KBM-7 (cell line): ENCODE measurements at regions not wholly inside any gene's neighbourhood (a gene's known extent, or its start where the extent isn't known, plus 50 kb on each side); places are given as distances from the start of the nearest gene placed in this dataset.
"Not testable (repeated sequence)": the region's sequence is repeated elsewhere in the genome, so short reads cannot be mapped to it uniquely, and the experiment has no call there.

ENCODE experiments used
- DNase-seq: peaks from one replicate; pipeline ENCODE4 v3.0.0-alpha.2; 2015
- in situ Hi-C: fragments of 300-500 bp; cut with MboI; formaldehyde crosslinking; loops from 2 replicates; pipeline ENCODE4 v1.14.3; 2020; ENCODE audit warnings: low sequenced_read_pairs, low pct_unique_long_range_greater_than_20kb, mixed read lengths

GRCh38 chr9:107588393-107588792 is 98.8 kb upstream of the KLF4 start:
- no peak for DNase-seq
- in situ Hi-C loops, result no loop called here

- in situ Hi-C loops, result no loop called here
- DNase-seq, result no peak
These were observed 97.8 kb upstream of the KLF4 start for GRCh38 chr9:107587191-107587963.

- no peak for DNase-seq
- in situ Hi-C loops, result no loop called here
These were observed 96.9 kb upstream of the KLF4 start for GRCh38 chr9:107586493-107586892.

- in situ Hi-C loops, result no loop called here
- no peak for DNase-seq
These were observed 95.9 kb upstream of the KLF4 start for GRCh38 chr9:107585465-107585864.

- in situ Hi-C loops, result no loop called here
- no peak for DNase-seq
These were observed 95.4 kb upstream of the KLF4 start for GRCh38 chr9:107584944-107585343.

GRCh38 chr9:107584186-107584585 is 94.6 kb upstream of the KLF4 start:
- in situ Hi-C loops, result no loop called here
- DNase-seq, result no peak

- DNase-seq, result no peak
- in situ Hi-C loops, result no loop called here
These were observed 87.7 kb upstream of the KLF4 start for GRCh38 chr9:107577140-107577776.

GRCh38 chr9:107571148-107571547 is 81.6 kb upstream of the KLF4 start:
- in situ Hi-C loops, result no loop called here
- no peak for DNase-seq

GRCh38 chr9:107569174-107569573 is 79.6 kb upstream of the KLF4 start:
- in situ Hi-C loops, result no loop called here
- DNase-seq, result no peak

GRCh38 chr9:107568406-107568805 is 78.8 kb upstream of the KLF4 start:
- DNase-seq, in situ Hi-C loops: not testable (repeated sequence)

- no peak for DNase-seq
- in situ Hi-C loops, result no loop called here
These were observed 77.9 kb upstream of the KLF4 start for GRCh38 chr9:107567462-107567861.

GRCh38 chr9:107566611-107567061 is 77.1 kb upstream of the KLF4 start:
- DNase-seq, result no peak
- in situ Hi-C loops, result no loop called here

GRCh38 chr9:107562798-107563197 is 73.2 kb upstream of the KLF4 start:
- DNase-seq, result no peak
- in situ Hi-C loops, result no loop called here

GRCh38 chr9:107559494-107560086 is 70.0 kb upstream of the KLF4 start:
- DNase-seq, result no peak
- in situ Hi-C loops, result no loop called here

- no peak for DNase-seq
- in situ Hi-C loops, result no loop called here
These were observed 67.8 kb upstream of the KLF4 start for GRCh38 chr9:107557236-107557990.

GRCh38 chr9:107554636-107555035 is 65.1 kb upstream of the KLF4 start:
- in situ Hi-C loops, result no loop called here
- DNase-seq, result no peak

GRCh38 chr9:107548298-107549142 is 59.0 kb upstream of the KLF4 start:
- in situ Hi-C loops, result no loop called here
- DNase-seq, result no peak

- in situ Hi-C loops, result no loop called here
- no peak for DNase-seq
These were observed 58.3 kb upstream of the KLF4 start for GRCh38 chr9:107547772-107548297.

- in situ Hi-C loops, result no loop called here
- no peak for DNase-seq
These were observed 57.7 kb upstream of the KLF4 start for GRCh38 chr9:107547303-107547702.
